GM12878 (cell line): ENCODE measurements at regions not wholly inside any gene's neighbourhood (a gene's known extent, or its start where the extent isn't known, plus 50 kb on each side); places are given as distances from the start of the nearest gene placed in this dataset.

Experiments
- ATAC-seq: fragments of 200-7000 bp; cut with Tn5 transposase; 3 replicates; pipeline ENCODE4 v1.9.1; 2020; ENCODE audit warnings: mild to moderate bottlenecking, moderate library complexity
- BruUV-seq: library from RNA; stranded (reverse); fragments of 400-500 nt; replicated peaks from 2 replicates; lab custom pipeline; 2021; lab: Mats Ljungman, UMichigan
- CTCF ChIA-PET: fragments of 300-600 bp; sonication (Branson Sonifier 250); formaldehyde crosslinking; extraction: SDS; loops from one replicate; lab custom pipeline; 2021; ENCODE audit warnings: inconsistent platforms; lab: Yijun Ruan, JAX
- POLR2A ChIA-PET: fragments of 350-600 bp; formaldehyde crosslinking; extraction: SDS; loops from one replicate; lab custom pipeline; 2021; ENCODE audit warnings: inconsistent platforms; lab: Charles Lee
- RAD21 ChIA-PET: fragments of 300-600 bp; sonication (Branson Sonifier 250); formaldehyde crosslinking; loops from one replicate; lab custom pipeline; 2023; ENCODE audit warnings: antibody characterized with exemption; ENCODE audit not compliant: unreplicated experiment; lab: Charles Lee
- SMC1A ChIA-PET: fragments of 300-600 bp; sonication (Branson Sonifier 250); formaldehyde crosslinking; loops from one replicate; lab custom pipeline; 2023; ENCODE audit not compliant: unreplicated experiment, uncharacterized antibody; lab: Charles Lee
- DNase-seq: peaks from one replicate; pipeline ENCODE4 v3.0.0-alpha.2; 2011; ENCODE audit warnings: low read depth, low spot score
- FAIRE-seq: peaks from 3 replicates; lab custom pipeline; 2011; peaks lifted over from hg19 to GRCh38; lab: Jason Lieb, UNC
- H2AFZ ChIP-seq: 2 replicates; pipeline ENCODE4 v1.6.0; 2011; ENCODE audit warnings: low read depth, low read length, control low read depth; ENCODE audit not compliant: control insufficient read depth
- H3K27ac ChIP-seq: 2 replicates; pipeline ENCODE4 v1.5.1; 2011; ENCODE audit warnings: control low read depth; ENCODE audit not compliant: control insufficient read depth, insufficient read depth
- H3K27me3 ChIP-seq, 2 experiments: replicated peaks in 1 of 2; 2 replicates each; pipeline versions ENCODE4 v1.6.0 to v1.6.1; 2011; ENCODE audit warnings: low read length in 1 of 2; ENCODE audit not compliant: control insufficient read depth in 2 of 2, insufficient read depth in 2 of 2
- H3K36me3 ChIP-seq, 2 experiments: 2 replicates each; pipeline ENCODE4 v1.5.1; 2011; ENCODE audit warnings: low read length in 1 of 2; ENCODE audit not compliant: control insufficient read depth in 2 of 2, insufficient read depth in 2 of 2
- H3K4me1 ChIP-seq: 2 replicates; pipeline ENCODE4 v1.6.1; 2011; ENCODE audit warnings: mild to moderate bottlenecking, low read length, moderate library complexity, mixed read lengths; ENCODE audit not compliant: control insufficient read depth, insufficient read depth
- H3K4me2 ChIP-seq: 2 replicates; pipeline ENCODE4 v1.6.0; 2011; ENCODE audit warnings: control low read depth; ENCODE audit not compliant: control insufficient read depth, insufficient read depth
- H3K4me3 ChIP-seq: fragments of 200-600 bp; sonication (generic); 2 replicates; pipeline ENCODE4 v1.5.1; 2016
- H3K79me2 ChIP-seq: 2 replicates; pipeline ENCODE4 v1.6.0; 2011; ENCODE audit warnings: low read length; ENCODE audit not compliant: control insufficient read depth, insufficient read depth
- H3K9ac ChIP-seq: 2 replicates; pipeline ENCODE4 v1.8.0; 2011; ENCODE audit warnings: low read length, control low read depth, mixed read lengths; ENCODE audit not compliant: control insufficient read depth, insufficient read depth
- H3K9me3 ChIP-seq: replicated peaks from 3 replicates; pipeline ENCODE4 v1.5.1; 2011; ENCODE audit warnings: mild to moderate bottlenecking, low read length; ENCODE audit not compliant: control insufficient read depth, insufficient read depth
- H4K20me1 ChIP-seq: 2 replicates; pipeline ENCODE4 v1.6.0; 2011; ENCODE audit not compliant: control insufficient read depth, insufficient read depth
- BACH1 ChIP-seq: fragments of 450-650 bp; IDR thresholded peaks from 2 replicates; pipeline ENCODE4 v1.6.1; 2017; ENCODE audit warnings: mild to moderate bottlenecking, borderline replicate concordance
- BRCA1 ChIP-seq: IDR thresholded peaks from 2 replicates; pipeline ENCODE4 v1.6.1; 2011; ENCODE audit warnings: low read depth, low read length, improper control_type of control experiment
- CBFB ChIP-seq: IDR thresholded peaks from 2 replicates; pipeline ENCODE4 v1.6.1; 2016; ENCODE audit warnings: antibody characterized with exemption, low read depth
- CHD1 ChIP-seq: IDR thresholded peaks from 2 replicates; pipeline ENCODE4 v1.6.1; 2012; ENCODE audit warnings: low read depth, low read length, improper control_type of control experiment
- CHD2 ChIP-seq: IDR thresholded peaks from 2 replicates; pipeline ENCODE4 v1.6.1; 2011; ENCODE audit warnings: low read depth, low read length, improper control_type of control experiment, borderline replicate concordance
- HCFC1 ChIP-seq: fragments of 150-350 bp; IDR thresholded peaks from 2 replicates; pipeline ENCODE4 v1.6.1; 2014; ENCODE audit warnings: low read length
- NBN ChIP-seq: fragments of 450-650 bp; IDR thresholded peaks from 2 replicates; pipeline ENCODE4 v1.6.1; 2016
- POU2F2 ChIP-seq: IDR thresholded peaks from 3 replicates; pipeline ENCODE4 v1.6.1; 2011; ENCODE audit warnings: low read depth, mild to moderate bottlenecking, low read length, borderline replicate concordance
- RELA ChIP-seq: fragments of 450-650 bp; IDR thresholded peaks from 2 replicates; pipeline ENCODE4 v1.8.0; 2014; ENCODE audit warnings: borderline replicate concordance; ENCODE audit not compliant: partially characterized antibody
- SUPT20H ChIP-seq: IDR thresholded peaks from 2 replicates; pipeline ENCODE4 v1.6.1; 2011; ENCODE audit warnings: low read depth, mild to moderate bottlenecking, low read length, moderate library complexity, borderline replicate concordance; ENCODE audit not compliant: control insufficient read depth
- TCF12 ChIP-seq: IDR thresholded peaks from 2 replicates; pipeline ENCODE4 v1.6.1; 2011; ENCODE audit warnings: low read depth, mild to moderate bottlenecking, low read length
- ZBTB33 ChIP-seq: fragments of 450-650 bp; IDR thresholded peaks from 2 replicates; pipeline ENCODE4 v1.6.1; 2017; ENCODE audit warnings: mild to moderate bottlenecking
- ZNF24 ChIP-seq: fragments of 450-650 bp; IDR thresholded peaks from 2 replicates; pipeline ENCODE4 v1.6.1; 2017; ENCODE audit warnings: antibody characterized with exemption, mild to moderate bottlenecking
- WGBS: methylation state at CpG from one replicate; pipeline ENCODE4 v1.1.6; 2016; ENCODE audit warnings: low lambda C conversion rate; ENCODE audit not compliant: insufficient replicate concordance, insufficient coverage; ENCODE audit errors: missing lambda C conversion rate; 5-methylcytosine and 5-hydroxymethylcytosine counted together
- in situ Hi-C: fragments of 300-500 bp; cut with MboI; formaldehyde crosslinking; loops from 9 replicates; pipeline ENCODE4 v1.14.3; 2018; ENCODE audit warnings: mixed read lengths
- intact Hi-C: fragments of 100-400 bp; cut with micrococcal nuclease; formaldehyde crosslinking; loops from one replicate; pipeline ENCODE4 v1.14.2; 2022; ENCODE audit not compliant: unreplicated experiment
- TF ChIP-seq, protein P1 (sequence below): IDR thresholded peaks from 2 replicates; pipeline ENCODE4 v1.6.1; 2012; ENCODE audit warnings: low read length, inconsistent platforms

GRCh38 chr22:19626666-19627065 lies 87.6 kb upstream of the SEPTIN5 start:
- no peak overlapping the region for H2AFZ ChIP-seq
- no peak for TF ChIP-seq ZNF24
- TF ChIP-seq HCFC1: no peak
- no peak for TF ChIP-seq BACH1
- TF ChIP-seq NBN: no peak
- no peak for TF ChIP-seq CHD2
- TF ChIP-seq, protein P1, sequence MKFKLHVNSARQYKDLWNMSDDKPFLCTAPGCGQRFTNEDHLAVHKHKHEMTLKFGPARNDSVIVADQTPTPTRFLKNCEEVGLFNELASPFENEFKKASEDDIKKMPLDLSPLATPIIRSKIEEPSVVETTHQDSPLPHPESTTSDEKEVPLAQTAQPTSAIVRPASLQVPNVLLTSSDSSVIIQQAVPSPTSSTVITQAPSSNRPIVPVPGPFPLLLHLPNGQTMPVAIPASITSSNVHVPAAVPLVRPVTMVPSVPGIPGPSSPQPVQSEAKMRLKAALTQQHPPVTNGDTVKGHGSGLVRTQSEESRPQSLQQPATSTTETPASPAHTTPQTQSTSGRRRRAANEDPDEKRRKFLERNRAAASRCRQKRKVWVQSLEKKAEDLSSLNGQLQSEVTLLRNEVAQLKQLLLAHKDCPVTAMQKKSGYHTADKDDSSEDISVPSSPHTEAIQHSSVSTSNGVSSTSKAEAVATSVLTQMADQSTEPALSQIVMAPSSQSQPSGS: no peak
- TF ChIP-seq CHD1: no peak
- TF ChIP-seq BRCA1: no peak
- TF ChIP-seq ZBTB33: no peak
- no peak for TF ChIP-seq SUPT20H
- TF ChIP-seq CBFB: no peak
- no peak for TF ChIP-seq TCF12
- TF ChIP-seq RELA: no peak
- TF ChIP-seq POU2F2: no peak
- H3K9ac ChIP-seq: no peak overlapping the region
- H3K9me3 ChIP-seq: no peaks in the 10 kb centered on the region
- WGBS: 28% methylated on average over 4 of the region's 4 CpGs
- H3K27me3 ChIP-seq: 0 out of 4 replicates have a peak, but pooled peaks cover 0 to 2% of the 10 kb centered on the region in 2 experiments
- FAIRE-seq (no peak), ATAC-seq (no peak), DNase-seq (no peak)
- no peaks in the 10 kb centered on the region for H4K20me1 ChIP-seq
- intact Hi-C loops (no loop called here), in situ Hi-C loops (no loop called here)
- ChIA-PET RAD21 (interaction anchor here (0.5 to 0.9 kb wide), 2 partner anchors 415 to 448 kb away, joined by 3 read pairs; partner anchors contain the start of gene SLC25A1), POLR2A (no interaction called here), SMC1A (no interaction called here), CTCF (interaction anchor here (0.6 to 1.7 kb wide), 3 partner anchors 91 to 448 kb away, joined by 3 to 6 read pairs (median 4); partner anchors contain the start of gene SLC25A1)
- H3K4me1 ChIP-seq: peaks cover 9% of the 10 kb centered on the region
- no TSS peak for BruUV-seq
- H3K4me2 ChIP-seq: no peak overlapping the region
- H3K79me2 ChIP-seq: no peaks in the 10 kb centered on the region
- no peak overlapping the region for H3K27ac ChIP-seq
- H3K4me3 ChIP-seq: no peak overlapping the region
- H3K36me3 ChIP-seq: no peaks in the 10 kb centered on the region
